ENCODE measurements at regions not wholly inside any gene's neighbourhood (a gene's known extent, or its start where the extent isn't known, plus 50 kb on each side); places are given as distances from the start of the nearest gene placed in this dataset.

GRCh38 chr4:65033899-65034298 is 624.6 kb upstream of the TECRL start:
- H3K9me3 ChIP-seq (replicated peaks in 1 of 2; ENCODE audit: control insufficient read depth in 1 of 2, insufficient read depth in 1 of 2, low read length in 2 of 2), result no peaks in the 10 kb centered on the region
- Mint-ChIP-seq H3K27me3 (ENCODE audit: low read depth in 3 of 3) (peaks cover 0 to 4% (median 0%) of the 10 kb centered on the region in 3 donors), H3K36me3 (no peaks in the 10 kb centered on the region), H3K4me1 (no peaks in the 10 kb centered on the region), H3K4me3 (no peak overlapping the region), H3K9me3 (no peaks in the 10 kb centered on the region), H3K27ac (no peak overlapping the region)
- H3K4me1 ChIP-seq (ENCODE audit: control insufficient read depth in 1 of 2, insufficient read depth in 2 of 2, low read length in 2 of 2), result no peaks in the 10 kb centered on the region
- H3K79me2 ChIP-seq (ENCODE audit: insufficient read depth, low read length), result no peaks in the 10 kb centered on the region
- no peaks in the 10 kb centered on the region for H3K27me3 ChIP-seq (ENCODE audit: control insufficient read depth in 2 of 2, insufficient read depth in 2 of 2, low read length in 2 of 2)
- no peak overlapping the region for H3K9ac ChIP-seq (ENCODE audit: insufficient read depth, low read length, poor library complexity, severe bottlenecking)
- no peak overlapping the region for H3K4me3 ChIP-seq (replicated peaks in 1 of 3; ENCODE audit: low read depth in 2 of 3, low read length in 3 of 3)
- H3K27ac ChIP-seq (ENCODE audit: low read depth in 1 of 2, low read length in 2 of 2), result no peak overlapping the region
- WGBS (ENCODE audit: insufficient coverage), result no CpG with 5 or more reads among the region's 2 CpGs
- H2AFZ ChIP-seq (ENCODE audit: insufficient read depth, low read depth, low read length, poor library complexity, severe bottlenecking), result no peak overlapping the region
- no peak overlapping the region for H3K4me2 ChIP-seq (replicated peaks; ENCODE audit: extremely low read depth, low read length, poor library complexity, severe bottlenecking)
- no peaks in the 10 kb centered on the region for H3K36me3 ChIP-seq (replicated peaks in 1 of 2; ENCODE audit: control insufficient read depth in 1 of 2, insufficient read depth in 2 of 2, low read length in 2 of 2)
- no peaks in the 10 kb centered on the region for H4K20me1 ChIP-seq (ENCODE audit: insufficient read depth, low read length)
- TF ChIP-seq CTCF (IDR thresholded peaks at IDR 0.05), result no peak
- no peak for DNase-seq
- intact Hi-C loops (cut with micrococcal nuclease), result no loop called here

GRCh38 chr4:65028592-65028991 is 619.3 kb upstream of the TECRL start:
- no peak for DNase-seq
- H3K36me3 Mint-ChIP-seq, result no peaks in the 10 kb centered on the region
- WGBS (ENCODE audit: insufficient coverage), result no CpG with 5 or more reads among the region's 3 CpGs
- no peaks in the 10 kb centered on the region for H3K9me3 ChIP-seq (replicated peaks in 1 of 2; ENCODE audit: control insufficient read depth in 1 of 2, insufficient read depth in 1 of 2, low read length in 2 of 2)
- H3K9ac ChIP-seq (ENCODE audit: insufficient read depth, low read length, poor library complexity, severe bottlenecking), result no peak overlapping the region
- intact Hi-C loops (cut with micrococcal nuclease), result no loop called here
- no peak overlapping the region for H2AFZ ChIP-seq (ENCODE audit: insufficient read depth, low read depth, low read length, poor library complexity, severe bottlenecking)
- peaks cover 0 to 2% (median 0%) of the 10 kb centered on the region in 7 donors for H3K9me3 Mint-ChIP-seq
- H3K4me1 Mint-ChIP-seq, result peaks cover 2% of the 10 kb centered on the region
- H3K27me3 ChIP-seq (ENCODE audit: control insufficient read depth in 2 of 2, insufficient read depth in 2 of 2, low read length in 2 of 2), result no peaks in the 10 kb centered on the region
- H3K4me3 ChIP-seq (replicated peaks in 1 of 3; ENCODE audit: low read depth in 2 of 3, low read length in 3 of 3), result no peak overlapping the region
- H3K4me2 ChIP-seq (replicated peaks; ENCODE audit: extremely low read depth, low read length, poor library complexity, severe bottlenecking), result no peak overlapping the region
- H3K4me1 ChIP-seq (ENCODE audit: control insufficient read depth in 1 of 2, insufficient read depth in 2 of 2, low read length in 2 of 2), result no peaks in the 10 kb centered on the region
- no peaks in the 10 kb centered on the region for H4K20me1 ChIP-seq (ENCODE audit: insufficient read depth, low read length)
- no peaks in the 10 kb centered on the region for H3K79me2 ChIP-seq (ENCODE audit: insufficient read depth, low read length)
- no peak overlapping the region for H3K4me3 Mint-ChIP-seq
- no peaks in the 10 kb centered on the region for H3K36me3 ChIP-seq (replicated peaks in 1 of 2; ENCODE audit: control insufficient read depth in 1 of 2, insufficient read depth in 2 of 2, low read length in 2 of 2)
- no peak overlapping the region for H3K27ac Mint-ChIP-seq
- H3K27me3 Mint-ChIP-seq (ENCODE audit: low read depth in 3 of 3), result peaks cover 0 to 1% (median 0%) of the 10 kb centered on the region in 3 donors
- no peak overlapping the region for H3K27ac ChIP-seq (ENCODE audit: low read depth in 1 of 2, low read length in 2 of 2)
- TF ChIP-seq CTCF (IDR thresholded peaks at IDR 0.05), result no peak

Data from CD14-positive monocyte (primary cell).